GM19351 (cell line): ENCODE measurements at regions not wholly inside any gene's neighbourhood (a gene's known extent, or its start where the extent isn't known, plus 50 kb on each side); places are given as distances from the start of the nearest gene placed in this dataset.

ENCODE experiments used
- ATAC-seq: cut with Tn5 transposase; IDR thresholded peaks from one replicate; pipeline ENCODE4 v1.9.1; 2021; ENCODE audit warnings: mild to moderate bottlenecking, moderate library complexity; ENCODE audit not compliant: unreplicated experiment

DNA sequence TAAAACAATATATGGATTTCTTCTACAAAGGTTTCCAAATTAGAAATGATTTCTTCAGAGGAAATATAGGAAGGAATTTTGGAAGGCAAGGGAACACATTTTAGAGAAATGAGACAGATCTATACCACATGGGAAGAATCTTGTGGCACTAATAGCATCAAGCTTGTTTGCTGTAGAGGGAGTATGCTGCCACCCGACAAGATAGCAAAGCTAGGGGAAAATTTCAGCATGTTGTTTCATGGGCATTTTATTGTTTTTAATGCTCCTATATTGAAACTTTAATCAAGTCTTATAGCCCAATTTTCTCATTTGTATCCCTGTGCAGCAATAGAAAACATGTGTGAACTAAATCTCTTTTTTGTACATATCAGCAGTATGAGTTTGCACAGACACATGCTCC lies 551.7 kb upstream of the INTU start:
- no peak for ATAC-seq

DNA sequence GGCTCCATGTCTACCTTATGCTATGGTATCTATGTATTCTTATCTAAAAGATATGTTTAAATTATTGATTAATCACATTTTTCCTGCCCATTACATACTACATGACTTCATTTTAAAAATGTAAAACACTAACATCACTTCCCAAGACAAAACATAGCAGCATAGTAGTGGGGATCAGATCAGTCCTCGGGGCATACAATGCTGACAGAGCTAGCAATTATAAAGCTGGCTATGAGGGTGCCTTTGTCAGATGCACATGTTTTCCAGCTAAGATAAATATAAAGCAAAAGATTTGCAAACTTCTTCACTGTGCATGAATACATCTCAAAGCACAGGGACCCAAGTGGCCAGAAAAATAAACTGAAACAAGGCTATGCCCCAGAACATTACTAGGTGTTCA lies 549.8 kb upstream of the INTU start:
- ATAC-seq = no peak

DNA sequence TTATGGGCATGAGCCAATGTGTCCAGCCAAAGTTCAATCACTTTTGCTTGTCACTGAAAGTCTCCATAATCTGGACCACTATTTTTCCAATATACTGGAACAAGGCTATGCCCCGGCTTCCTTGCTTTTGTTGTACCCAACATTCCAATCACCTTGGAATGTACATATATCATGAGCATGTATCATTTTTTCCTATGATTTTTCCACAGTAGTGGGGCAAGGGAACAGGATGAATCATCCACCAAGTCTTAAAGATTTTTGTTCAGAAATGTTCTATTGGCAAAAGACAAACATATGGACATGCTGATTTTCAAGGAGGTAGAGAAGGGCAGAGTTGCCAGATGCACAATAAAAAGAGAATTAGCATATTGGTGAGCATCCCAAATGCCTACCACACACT lies 548.1 kb upstream of the INTU start:
- no peak for ATAC-seq

DNA sequence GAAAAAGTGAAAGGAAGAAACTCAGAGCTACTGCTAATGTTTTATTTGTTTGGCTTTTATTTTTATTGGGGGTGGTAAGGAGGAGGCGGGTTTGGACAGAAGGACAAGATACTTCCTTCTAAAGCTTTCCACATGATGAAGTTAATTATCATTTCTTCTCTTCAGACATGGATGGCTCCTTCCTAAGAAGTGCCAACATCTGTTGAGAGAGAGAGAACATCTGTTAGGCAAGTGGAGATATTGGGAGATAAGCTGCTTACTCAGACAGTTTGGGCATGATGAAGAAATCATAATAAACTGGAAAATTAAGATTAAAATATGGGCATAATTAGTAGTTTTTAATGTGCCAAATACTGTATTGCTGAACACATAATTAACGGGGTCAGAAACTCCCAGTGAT lies 535.7 kb upstream of the INTU start:
- no peak for ATAC-seq

DNA sequence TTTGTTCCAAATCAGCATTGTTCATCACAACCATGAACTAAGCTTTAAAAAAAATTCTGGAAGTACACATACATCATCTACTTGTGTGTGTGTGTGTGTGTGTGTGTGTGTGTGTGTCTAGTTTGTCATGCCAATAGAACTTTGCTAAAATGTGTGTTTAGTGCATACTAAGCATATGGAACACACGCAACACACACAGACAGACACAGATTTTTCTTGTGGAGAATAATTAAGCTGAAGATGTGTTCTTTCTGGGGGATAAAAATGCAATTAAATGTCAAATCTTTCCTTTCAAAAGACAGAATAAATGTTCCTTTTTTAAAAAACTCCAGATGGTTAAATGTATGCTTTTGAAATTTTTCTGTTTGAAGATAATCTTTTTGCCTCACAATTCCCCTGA lies 530.4 kb upstream of the INTU start:
- ATAC-seq = no peak

DNA sequence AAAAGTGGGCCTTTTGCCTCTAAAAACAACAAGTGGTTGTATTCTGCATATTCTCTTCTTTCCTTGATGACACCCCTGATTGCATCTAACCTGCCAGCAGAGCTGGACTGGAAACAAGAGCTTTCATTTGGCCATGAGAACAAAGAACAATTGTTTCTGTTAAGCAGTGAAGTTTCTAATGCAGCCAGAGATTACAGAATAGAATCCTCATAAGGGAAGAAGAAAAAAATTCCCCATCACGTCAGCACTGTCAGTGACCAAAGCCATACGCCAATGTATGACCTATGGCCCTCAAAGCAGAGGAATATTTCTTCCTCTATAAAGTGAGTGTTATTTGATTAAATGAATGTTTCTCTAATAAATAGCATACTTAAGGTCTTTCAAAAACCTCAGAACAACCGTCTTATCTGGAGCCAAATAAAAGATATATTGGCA lies 529.1 kb upstream of the INTU start:
- ATAC-seq = no peak

DNA sequence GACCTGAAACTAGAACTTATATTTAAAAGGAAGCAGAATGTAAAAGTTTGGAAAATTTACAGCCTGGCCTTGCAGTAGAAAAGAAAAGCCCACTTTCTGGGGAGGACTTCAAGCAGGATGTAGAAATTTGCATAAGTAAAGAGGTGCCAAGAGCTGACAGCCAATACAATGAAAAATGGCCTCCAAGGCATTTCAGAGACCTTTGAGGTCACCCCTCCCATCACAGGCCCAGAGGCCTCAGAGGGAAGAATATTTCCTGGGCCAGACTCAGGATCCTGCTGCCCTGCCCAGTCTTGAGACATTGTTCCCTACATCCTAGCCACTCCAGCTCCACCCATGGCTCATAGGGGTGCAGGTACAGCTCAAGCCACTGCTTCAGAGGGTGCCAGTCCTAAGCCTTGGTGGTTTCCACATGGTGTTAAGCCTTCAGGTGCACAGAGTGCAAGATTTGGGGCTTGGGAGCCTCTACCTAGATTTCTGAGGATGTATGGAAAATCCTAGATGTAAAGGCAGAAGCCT lies 518.9 kb upstream of the INTU start:
- ATAC-seq = no peak

DNA sequence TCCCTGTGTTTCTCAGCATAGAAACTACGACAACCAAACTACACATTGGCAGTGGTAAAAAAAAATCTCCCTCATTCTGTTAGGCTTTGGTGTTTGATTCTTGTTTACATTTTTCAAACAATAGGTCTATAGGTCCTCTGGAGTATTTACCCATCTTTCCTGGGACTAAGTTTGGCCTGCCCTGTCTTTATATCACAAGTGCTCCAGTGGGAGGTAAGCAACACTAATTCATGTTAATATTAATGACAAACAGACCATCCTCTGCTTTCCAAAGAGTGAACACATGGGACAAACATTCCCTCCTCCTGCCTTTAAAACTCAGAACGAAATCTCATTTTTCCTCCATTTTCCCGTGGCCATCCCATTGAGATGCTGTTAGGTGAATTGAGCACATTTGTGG lies 514.1 kb upstream of the INTU start:
- ATAC-seq = no peak

DNA sequence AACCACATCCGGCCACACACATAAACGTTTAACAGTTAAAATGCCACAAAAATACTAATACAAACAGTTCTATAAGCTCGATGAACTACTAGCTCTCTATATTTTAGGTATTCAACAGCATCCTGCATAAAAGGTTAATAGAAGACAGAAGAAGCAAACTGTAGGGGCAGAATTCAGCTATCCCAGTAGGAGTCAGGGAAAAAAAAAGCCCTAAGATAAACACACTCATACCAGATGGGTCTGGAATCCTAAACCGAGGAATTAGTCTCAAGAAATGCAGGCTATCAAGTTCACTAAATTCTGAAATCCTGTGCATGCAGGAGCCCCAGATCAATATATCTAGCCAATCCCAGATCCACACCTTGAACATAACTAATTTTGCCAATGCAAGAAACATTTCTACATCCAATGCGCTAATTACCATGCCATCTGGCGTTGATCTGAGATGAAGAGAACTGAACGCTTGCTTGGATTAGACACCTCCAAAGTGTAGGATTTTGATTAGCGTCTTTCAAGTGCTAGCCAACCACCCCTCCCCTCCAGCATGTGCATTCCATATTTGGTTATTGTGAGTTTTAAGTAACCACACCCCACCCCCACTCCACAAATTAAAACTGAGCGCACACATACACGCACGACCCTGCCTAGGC lies 512.2 kb upstream of the INTU start:
- ATAC-seq = no peak

DNA sequence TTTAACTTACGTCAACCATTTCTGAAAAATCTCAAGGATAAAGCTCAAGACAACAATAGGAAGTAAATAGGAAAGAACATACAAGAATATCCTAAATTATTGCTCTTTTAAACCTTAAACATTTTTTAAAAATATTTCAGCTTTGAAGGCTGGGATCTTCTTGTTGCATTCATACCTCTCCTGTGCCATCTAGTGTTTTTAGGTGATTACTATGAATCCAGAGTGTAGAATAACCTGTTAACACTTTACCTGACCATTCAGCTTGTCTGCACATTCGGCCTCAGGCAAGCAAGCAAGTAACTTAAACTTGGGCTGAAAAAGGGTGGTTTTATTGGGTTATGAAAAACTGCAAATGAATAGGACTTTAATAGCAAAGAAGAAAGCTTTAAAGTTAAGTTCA lies 507.8 kb upstream of the INTU start:
- no peak for ATAC-seq

DNA sequence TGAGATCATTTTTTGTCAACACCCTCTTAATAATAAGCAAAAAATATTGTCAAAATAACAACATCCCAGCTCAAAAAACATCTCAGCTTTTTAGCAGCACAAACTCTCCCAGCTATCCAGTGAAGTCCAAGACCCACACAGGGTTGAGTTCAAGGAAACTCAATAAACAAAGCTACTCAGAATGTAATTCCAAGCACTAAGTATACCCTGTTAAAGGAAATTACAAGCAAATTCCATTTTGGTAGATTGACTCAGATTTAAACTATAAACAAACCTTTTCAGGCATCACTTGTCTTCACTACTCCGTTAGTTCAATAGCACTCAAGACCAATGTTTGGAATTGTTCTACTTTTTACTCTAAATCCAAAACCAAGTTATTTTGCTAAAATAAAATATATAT lies 506.0 kb upstream of the INTU start:
- no peak for ATAC-seq

DNA sequence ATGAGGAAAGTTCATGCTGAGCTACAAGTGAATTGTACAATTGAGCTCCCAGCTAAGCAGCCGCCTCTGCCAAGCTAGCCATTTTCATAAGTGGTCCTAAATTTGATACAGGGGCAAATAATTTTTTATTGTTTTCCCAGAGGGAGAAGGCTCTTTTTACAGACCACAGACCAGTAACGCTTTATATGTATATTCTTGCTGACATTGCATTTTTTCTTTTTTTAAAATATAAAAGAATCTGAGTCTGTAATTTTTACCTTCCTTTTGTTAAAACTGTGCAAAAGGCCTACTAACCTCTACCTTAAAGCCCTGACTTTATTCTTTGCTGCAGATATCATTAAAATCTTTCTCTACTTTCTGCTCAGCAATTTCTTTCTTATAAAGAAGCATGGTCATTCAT lies 501.2 kb upstream of the INTU start:
- ATAC-seq = no peak

DNA sequence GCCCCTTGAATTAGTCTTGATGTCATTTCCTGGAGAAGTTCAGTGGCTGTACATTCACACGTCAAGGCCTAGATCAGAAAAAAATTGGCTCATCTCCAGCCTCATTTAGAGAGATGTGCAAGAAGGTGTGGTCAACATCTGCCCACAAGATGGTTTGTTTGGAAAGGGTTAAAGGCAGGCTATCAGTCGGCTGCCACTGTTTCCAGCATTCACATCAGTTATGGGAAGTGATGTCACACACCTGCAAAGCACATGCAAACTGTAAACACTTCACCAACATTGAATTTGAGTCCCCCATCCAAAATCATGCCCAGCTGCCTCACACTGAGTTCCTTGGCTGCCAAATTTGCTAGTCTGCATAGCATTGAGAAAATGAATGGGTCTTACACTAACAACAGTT lies 498.3 kb upstream of the INTU start:
- no peak for ATAC-seq

DNA sequence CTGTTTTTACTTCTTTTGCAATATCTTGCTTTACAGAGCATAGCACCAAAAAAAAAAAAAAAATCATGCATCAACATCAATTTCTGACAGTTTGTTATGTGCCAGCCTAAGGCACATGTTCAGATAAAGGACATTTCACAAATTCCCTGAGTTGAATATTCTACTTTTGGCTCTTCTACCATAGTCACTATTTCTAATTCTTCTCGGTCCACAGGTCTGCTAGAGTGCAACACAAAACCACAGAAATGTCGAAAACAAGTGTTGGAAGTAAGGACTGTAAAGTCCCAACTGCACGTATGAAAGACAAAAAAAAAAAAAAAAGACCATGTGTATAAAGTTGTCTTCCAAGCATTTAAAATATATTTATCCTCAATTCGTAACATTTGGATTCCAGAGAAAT lies 494.2 kb upstream of the INTU start:
- ATAC-seq = no peak

DNA sequence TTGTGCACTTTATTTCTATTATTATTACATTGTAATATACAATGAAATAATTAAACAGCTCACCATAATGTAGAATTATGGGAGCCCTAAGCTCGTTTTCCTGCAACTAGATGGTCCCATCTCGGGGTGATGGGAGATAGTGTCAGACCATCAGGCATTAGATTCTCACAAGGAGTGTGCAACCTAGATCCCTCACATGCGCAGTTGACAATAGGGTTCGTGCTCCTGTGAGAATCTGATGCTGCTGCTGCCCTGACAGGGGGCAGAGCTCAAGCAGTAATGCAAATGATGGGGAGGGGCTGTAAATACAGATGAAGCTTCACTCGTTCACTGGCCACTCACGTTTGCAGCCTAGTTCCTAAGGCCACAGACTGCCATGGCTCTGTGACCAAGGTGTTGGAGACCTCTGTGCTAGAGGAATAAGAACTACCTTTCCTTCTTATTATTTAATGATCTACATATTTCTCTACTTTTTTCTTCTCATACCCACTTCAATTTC lies 492.9 kb upstream of the INTU start:
- ATAC-seq = no peak

DNA sequence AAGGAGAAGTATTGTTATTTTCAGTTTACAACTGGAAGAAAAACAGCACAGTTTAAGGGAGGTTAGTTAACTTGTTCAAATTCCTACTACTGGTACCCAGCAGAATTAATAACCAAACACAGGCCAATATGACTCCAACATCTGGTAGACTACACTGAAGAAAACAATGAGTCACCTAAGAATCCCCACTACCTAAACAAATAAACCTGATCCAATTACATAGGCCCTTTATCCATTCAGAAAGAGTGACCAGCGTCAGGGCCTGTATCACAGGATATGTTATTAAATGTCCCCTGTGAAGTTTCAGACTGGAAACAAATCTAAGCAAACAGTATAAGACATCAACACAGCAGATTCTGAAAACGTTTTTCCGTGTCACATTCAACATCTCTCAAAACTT lies 492.5 kb upstream of the INTU start:
- ATAC-seq = no peak

DNA sequence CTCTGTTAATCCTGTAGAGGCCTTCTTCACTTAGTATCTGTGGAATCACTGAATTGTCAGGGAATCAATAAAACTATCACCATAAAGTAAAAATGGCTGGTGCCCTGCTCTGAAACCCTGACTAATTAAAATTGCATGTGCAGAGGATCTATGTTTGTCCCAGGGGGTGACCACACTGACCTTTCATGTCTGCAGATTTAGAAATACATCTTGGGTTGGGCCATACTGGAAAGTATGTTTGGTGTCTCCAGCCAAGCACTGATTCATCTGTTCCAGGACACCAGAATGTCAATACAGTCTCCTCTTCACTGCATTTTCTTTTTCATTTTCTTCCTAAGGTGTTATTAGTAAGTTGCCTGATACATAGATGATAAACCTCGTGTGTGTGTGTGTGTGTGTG lies 490.9 kb upstream of the INTU start:
- no peak for ATAC-seq

DNA sequence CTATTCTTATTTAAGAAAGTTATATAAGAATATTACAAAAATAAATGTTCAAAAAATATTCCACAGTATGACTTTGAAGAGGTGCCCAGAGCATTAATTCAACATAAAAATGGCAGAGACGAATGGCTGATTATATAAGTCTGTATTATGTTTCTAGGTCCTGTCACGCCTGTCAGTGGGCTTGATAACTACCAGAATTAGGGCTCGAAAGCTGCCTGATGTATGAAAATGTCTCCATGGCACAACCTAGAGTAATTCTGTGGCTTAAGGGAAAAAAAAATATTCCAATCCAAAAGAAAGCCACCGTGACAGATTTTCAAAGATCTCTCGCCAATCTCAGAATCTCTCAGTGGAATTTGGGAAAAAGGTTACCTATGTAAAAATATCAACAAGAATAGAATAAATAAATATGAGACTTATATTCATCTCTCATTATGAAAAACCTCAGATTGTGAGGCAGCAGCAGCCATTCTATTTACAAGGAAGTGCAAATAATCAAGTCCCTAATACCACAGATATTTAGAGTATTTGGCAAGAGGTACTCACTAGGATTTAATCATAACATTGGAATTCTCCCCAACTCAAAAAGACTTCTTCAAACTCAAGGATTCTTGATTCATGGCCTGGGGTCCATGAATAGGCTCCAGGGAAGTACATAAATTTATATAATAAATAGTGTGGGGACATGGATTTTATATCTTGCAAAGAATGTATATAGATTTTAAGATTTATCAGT lies 489.1 kb upstream of the INTU start:
- no peak for ATAC-seq

DNA sequence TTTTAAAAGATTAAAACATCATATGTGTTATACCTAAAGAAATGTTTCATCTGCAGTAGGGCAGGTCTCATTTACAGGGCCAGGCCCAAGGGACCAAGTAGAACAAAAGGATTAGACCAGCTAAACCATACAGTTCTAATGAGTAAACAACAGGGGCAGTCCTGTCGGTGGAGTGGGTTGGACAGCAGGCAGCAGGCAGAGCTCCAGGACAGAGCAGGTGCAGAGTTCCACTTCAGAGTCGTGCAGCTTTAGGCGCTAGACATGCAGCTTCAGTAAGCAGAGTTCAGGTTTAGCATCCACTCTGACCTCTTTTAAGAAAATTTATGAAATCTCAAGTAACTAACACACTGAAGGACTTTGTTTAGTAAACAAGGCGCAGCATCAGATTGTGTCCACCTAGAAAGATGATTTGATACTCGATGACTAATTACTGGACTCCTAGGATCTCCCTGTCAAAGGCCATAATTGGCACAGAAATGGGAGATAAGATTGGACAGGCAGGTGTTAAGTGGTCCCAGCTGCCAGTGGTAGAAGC lies 487.7 kb upstream of the INTU start:
- ATAC-seq = no peak

DNA sequence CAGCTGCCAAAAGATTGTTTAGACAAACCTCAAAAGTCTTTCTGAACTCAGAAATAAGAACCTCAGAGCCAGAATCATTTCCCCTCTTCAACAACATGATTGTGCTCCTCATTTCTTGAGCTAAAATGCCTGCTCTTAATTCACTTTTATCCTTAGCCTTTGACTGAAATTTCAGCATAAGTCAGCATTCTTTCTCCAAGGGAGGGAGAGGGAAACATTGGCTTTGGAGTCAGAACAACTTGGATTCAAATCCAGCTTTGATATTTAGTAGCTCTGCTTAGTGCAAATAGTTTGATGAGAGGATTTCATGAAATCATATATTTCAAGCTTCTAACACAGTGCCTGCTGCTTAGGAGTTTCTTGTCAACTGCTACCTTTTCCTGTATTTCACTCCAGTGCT lies 484.6 kb upstream of the INTU start:
- no peak for ATAC-seq

DNA sequence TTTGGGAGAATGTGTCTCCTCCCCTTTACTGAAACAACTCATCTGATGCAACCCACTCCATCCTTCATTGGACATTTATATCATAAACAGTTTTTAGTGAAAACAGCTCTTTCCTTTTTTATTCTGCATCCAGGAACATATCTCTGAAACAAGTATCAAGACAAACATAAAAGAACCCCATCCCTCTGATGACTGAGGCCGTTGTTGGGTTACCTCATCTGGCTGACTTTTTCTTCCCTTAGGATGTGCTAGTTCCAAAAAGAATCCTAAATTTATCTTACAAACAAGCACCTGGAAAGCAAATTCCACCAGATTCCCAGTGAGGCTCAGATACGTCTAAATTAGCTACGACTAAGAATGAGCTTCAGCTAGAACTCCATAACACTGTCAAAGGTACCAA lies 483.7 kb upstream of the INTU start:
- no peak for ATAC-seq

DNA sequence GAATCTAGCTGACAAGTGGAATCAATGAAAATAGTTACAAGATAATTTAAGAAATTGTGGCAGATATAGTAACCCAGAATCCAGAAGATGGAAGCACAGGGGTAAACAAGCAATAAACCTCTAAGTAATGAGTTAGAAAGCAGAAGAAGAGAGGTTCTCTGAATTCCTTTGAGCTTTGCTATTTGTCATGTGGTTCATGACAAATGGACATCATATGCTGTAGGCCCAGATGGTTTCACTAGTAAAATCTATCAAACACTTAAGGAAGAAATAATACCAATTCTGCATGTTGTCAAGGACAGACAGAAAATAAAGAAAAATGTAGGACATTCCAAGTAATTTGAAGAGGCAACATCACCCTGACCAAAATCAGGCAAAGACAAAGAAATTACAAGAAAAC lies 480.8 kb upstream of the INTU start:
- no peak for ATAC-seq
